NCI-H2107 treated with DMSO at 0.1 percent for 48 hours (cell line): ENCODE measurements at regions not wholly inside any gene's neighbourhood (a gene's known extent, or its start where the extent isn't known, plus 50 kb on each side); places are given as distances from the start of the nearest gene placed in this dataset.
A peak's percentile ranks its signal among the peaks of the same experiment; 100 is the strongest.

Experiments used
- DNase-seq: peaks from one replicate; lab custom pipeline; 2025; ENCODE audit not compliant: unreplicated experiment; lab: John Stamatoyannopoulos, UW

GRCh38 chr12:30828686-30829085 is 73.9 kb upstream of the CAPRIN2 start:
- no peak for DNase-seq

GRCh38 chr12:30827101-30828066 is 72.6 kb upstream of the CAPRIN2 start:
- no peak for DNase-seq

GRCh38 chr12:30826276-30826675 is 71.5 kb upstream of the CAPRIN2 start:
- DNase-seq: no peak

- no peak for DNase-seq
Measured at GRCh38 chr12:30825341-30825740, 70.6 kb upstream of the CAPRIN2 start.

- DNase-seq: no peak
Measured at GRCh38 chr12:30824311-30824710, 69.6 kb upstream of the CAPRIN2 start.

- DNase-seq: no peak
Measured at GRCh38 chr12:30823764-30824163, 69.0 kb upstream of the CAPRIN2 start.

GRCh38 chr12:30823156-30823699 is 68.5 kb upstream of the CAPRIN2 start:
- no peak for DNase-seq

GRCh38 chr12:30822385-30823155 is 67.8 kb upstream of the CAPRIN2 start:
- DNase-seq: peak; percentile 27

- DNase-seq: no peak
Measured at GRCh38 chr12:30820406-30820946, 65.7 kb upstream of the CAPRIN2 start.

GRCh38 chr12:30818562-30818961 is 63.8 kb upstream of the CAPRIN2 start:
- no peak for DNase-seq

- DNase-seq: no peak
Measured at GRCh38 chr12:30816742-30817465, 62.2 kb upstream of the CAPRIN2 start.

- no peak for DNase-seq
Measured at GRCh38 chr12:30814295-30814655, 59.5 kb upstream of the CAPRIN2 start.

GRCh38 chr12:30813525-30814294 is 59.0 kb upstream of the CAPRIN2 start:
- DNase-seq: no peak

- no peak for DNase-seq
Measured at GRCh38 chr12:30811966-30812365, 57.2 kb upstream of the CAPRIN2 start.

GRCh38 chr12:30810918-30811317 is 56.2 kb upstream of the CAPRIN2 start:
- DNase-seq: no peak

GRCh38 chr12:30807695-30808034 is 52.9 kb upstream of the CAPRIN2 start:
- no peak for DNase-seq

GRCh38 chr12:30806989-30807694 is 52.4 kb upstream of the CAPRIN2 start:
- peak; percentile 77 for DNase-seq

GRCh38 chr12:30805959-30806358 is 51.2 kb upstream of the CAPRIN2 start:
- no peak for DNase-seq
